Activated B cell treated with CpG ODN at 0.5 μM for 24 hours (primary cell): ENCODE measurements at regions not wholly inside any gene's neighbourhood (a gene's known extent, or its start where the extent isn't known, plus 50 kb on each side); places are given as distances from the start of the nearest gene placed in this dataset.

Experiments used
- ATAC-seq: fragments of 200-7000 bp; cut with Tn5 transposase; one replicate; pipeline ENCODE4 v1.10.0; 2021; ENCODE audit warnings: low read depth, mild to moderate bottlenecking, moderate library complexity
- CTCF ChIA-PET: fragments of 350-600 bp; sonication (Branson Sonifier 250); formaldehyde crosslinking; loops from one replicate; lab custom pipeline; 2021; ENCODE audit warnings: antibody characterized with exemption; lab: Charles Lee
- POLR2A ChIA-PET: fragments of 350-600 bp; sonication (Branson Sonifier 250); formaldehyde crosslinking; loops from one replicate; lab custom pipeline; 2021; ENCODE audit warnings: antibody characterized with exemption; lab: Charles Lee
- DNase-seq: peaks from one replicate; pipeline ENCODE4 v3.0.0; 2022
- H3K27ac Mint-ChIP-seq: one replicate; pipeline ENCODE4 v1.8.0; 2020; ENCODE audit warnings: mixed read lengths
- H3K27me3 Mint-ChIP-seq: one replicate; pipeline ENCODE4 v1.8.0; 2021; ENCODE audit warnings: mixed read lengths
- H3K36me3 Mint-ChIP-seq: one replicate; pipeline ENCODE4 v1.8.0; 2021; ENCODE audit warnings: low read depth, mixed read lengths
- H3K4me1 Mint-ChIP-seq: one replicate; pipeline ENCODE4 v1.8.0; 2021; ENCODE audit warnings: mixed read lengths
- H3K4me3 Mint-ChIP-seq: one replicate; pipeline ENCODE4 v1.8.0; 2020; ENCODE audit warnings: mild to moderate bottlenecking, mixed read lengths
- H3K9me3 Mint-ChIP-seq: one replicate; pipeline ENCODE4 v1.8.0; 2020; ENCODE audit warnings: mixed read lengths
- CTCF ChIP-seq: fragments of 200-600 bp; IDR thresholded peaks from one replicate; pipeline ENCODE4 v1.8.0; 2022; ENCODE audit warnings: antibody characterized with exemption, mild to moderate bottlenecking
- intact Hi-C: fragments of 100-400 bp; cut with micrococcal nuclease; formaldehyde crosslinking; loops from one replicate; pipeline ENCODE4 v1.15.1; 2024

- Mint-ChIP-seq H3K9me3 (peaks cover 22% of the 10 kb centered on the region), H3K36me3 (peaks cover 2% of the 10 kb centered on the region), H3K4me3 (no peak overlapping the region), H3K27me3 (peaks cover 18% of the 10 kb centered on the region), H3K4me1 (no peaks in the 10 kb centered on the region), H3K27ac (no peak overlapping the region)
- no peak for TF ChIP-seq CTCF
- DNase-seq (no peak), ATAC-seq (no peak)
- ChIA-PET CTCF (no interaction called here), POLR2A (no interaction called here)
- intact Hi-C loops = no loop called here
Measured at GRCh38 chr16:50437769-50438437, 69.1 kb upstream of the BRD7 start.

- intact Hi-C loops = no loop called here
- POLR2A ChIA-PET = no interaction called here
- peaks cover 24% of the 10 kb centered on the region for H3K27me3 Mint-ChIP-seq
- peaks cover 15% of the 10 kb centered on the region for H3K9me3 Mint-ChIP-seq
- CTCF ChIA-PET = no interaction called here
- DNase-seq (no peak), ATAC-seq (no peak)
- no peak overlapping the region for H3K4me3 Mint-ChIP-seq
- no peak for TF ChIP-seq CTCF
- no peaks in the 10 kb centered on the region for H3K4me1 Mint-ChIP-seq
- H3K36me3 Mint-ChIP-seq = peaks cover 2% of the 10 kb centered on the region
- H3K27ac Mint-ChIP-seq = no peak overlapping the region
Measured at GRCh38 chr16:50436271-50436670, 67.5 kb upstream of the BRD7 start.

- CTCF ChIA-PET = no interaction called here
- no peak for TF ChIP-seq CTCF
- Mint-ChIP-seq H3K27ac (no peak overlapping the region), H3K27me3 (peaks cover 28% of the 10 kb centered on the region), H3K4me3 (no peak overlapping the region), H3K9me3 (peaks cover 12% of the 10 kb centered on the region), H3K4me1 (no peaks in the 10 kb centered on the region), H3K36me3 (no peaks in the 10 kb centered on the region)
- POLR2A ChIA-PET = no interaction called here
- DNase-seq (no peak), ATAC-seq (no peak)
- intact Hi-C loops = no loop called here
Measured at GRCh38 chr16:50434872-50435478, 66.2 kb upstream of the BRD7 start.

- TF ChIP-seq CTCF = no peak
- ATAC-seq = no peak
- POLR2A ChIA-PET = no interaction called here
Measured at GRCh38 chr16:50430076-50430475, 61.3 kb upstream of the BRD7 start.

GRCh38 chr16:50428742-50429141 lies 60.0 kb upstream of the BRD7 start:
- no peaks in the 10 kb centered on the region for H3K36me3 Mint-ChIP-seq
- H3K4me1 Mint-ChIP-seq = no peaks in the 10 kb centered on the region
- intact Hi-C loops = no loop called here
- no peak for TF ChIP-seq CTCF
- H3K4me3 Mint-ChIP-seq = no peak overlapping the region
- no peaks in the 10 kb centered on the region for H3K9me3 Mint-ChIP-seq
- no peak for DNase-seq
- POLR2A ChIA-PET = no interaction called here
- peaks cover 36% of the 10 kb centered on the region for H3K27me3 Mint-ChIP-seq
- CTCF ChIA-PET = no interaction called here
- H3K27ac Mint-ChIP-seq = no peak overlapping the region
- no peak for ATAC-seq

More at GRCh38 chr16:50430076-50430475, 61.3 kb upstream of the BRD7 start:
- no peak overlapping the region for H3K27ac Mint-ChIP-seq
- peaks cover 46% of the 10 kb centered on the region for H3K27me3 Mint-ChIP-seq
- no peak for DNase-seq
- H3K36me3 Mint-ChIP-seq = no peaks in the 10 kb centered on the region
- H3K9me3 Mint-ChIP-seq = no peaks in the 10 kb centered on the region
- no peak overlapping the region for H3K4me3 Mint-ChIP-seq
- no peaks in the 10 kb centered on the region for H3K4me1 Mint-ChIP-seq
- CTCF ChIA-PET = no interaction called here
- intact Hi-C loops = no loop called here
